ENCODE measurements at regions not wholly inside any gene's neighbourhood (a gene's known extent, or its start where the extent isn't known, plus 50 kb on each side); places are given as distances from the start of the nearest gene placed in this dataset.

DNA sequence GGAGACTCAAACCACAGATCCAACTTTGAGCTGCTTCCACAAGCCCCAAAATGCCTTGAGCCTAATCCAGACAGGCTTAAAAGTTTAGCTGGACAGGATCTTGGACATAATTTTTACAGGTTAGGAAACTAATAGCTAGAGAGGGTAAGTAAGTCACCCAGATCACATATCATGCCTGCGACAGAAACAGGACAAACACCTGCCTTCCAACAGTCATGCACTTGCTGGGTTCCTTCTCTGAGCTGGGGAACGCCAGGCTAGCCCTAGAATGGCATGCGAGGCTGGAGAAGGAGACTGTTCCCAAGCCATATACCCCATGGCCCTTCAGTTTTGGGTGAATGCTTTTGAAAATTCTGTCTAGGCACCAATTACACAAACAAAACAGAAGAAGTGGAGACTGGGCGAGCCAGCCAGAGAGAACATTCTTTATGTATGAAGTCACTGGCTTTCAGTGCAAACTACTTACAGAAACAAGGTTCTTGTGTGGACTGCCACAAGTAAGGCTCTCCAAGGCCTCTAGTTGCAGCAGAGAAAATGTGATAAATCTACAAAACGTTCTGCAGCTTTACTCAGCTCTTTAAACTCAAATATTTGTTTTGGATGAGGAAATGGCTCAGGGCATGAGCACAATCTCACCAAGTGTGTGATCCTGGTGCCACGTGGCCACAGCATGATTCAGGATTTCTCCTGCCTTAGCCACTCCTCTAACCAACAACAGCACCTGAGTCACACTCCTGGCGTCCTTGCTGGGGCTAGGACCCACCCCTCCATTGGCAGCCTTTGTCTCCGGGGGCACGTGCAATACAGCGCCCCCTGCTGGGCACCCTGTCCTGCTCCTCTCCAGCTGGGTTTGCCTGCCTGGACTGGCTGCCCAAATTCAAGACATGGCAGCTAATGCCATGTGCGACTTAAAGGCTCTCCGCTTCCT lies 73.4 kb upstream of the UBL3 start (continued):
- TF ChIP-seq, protein P1, sequence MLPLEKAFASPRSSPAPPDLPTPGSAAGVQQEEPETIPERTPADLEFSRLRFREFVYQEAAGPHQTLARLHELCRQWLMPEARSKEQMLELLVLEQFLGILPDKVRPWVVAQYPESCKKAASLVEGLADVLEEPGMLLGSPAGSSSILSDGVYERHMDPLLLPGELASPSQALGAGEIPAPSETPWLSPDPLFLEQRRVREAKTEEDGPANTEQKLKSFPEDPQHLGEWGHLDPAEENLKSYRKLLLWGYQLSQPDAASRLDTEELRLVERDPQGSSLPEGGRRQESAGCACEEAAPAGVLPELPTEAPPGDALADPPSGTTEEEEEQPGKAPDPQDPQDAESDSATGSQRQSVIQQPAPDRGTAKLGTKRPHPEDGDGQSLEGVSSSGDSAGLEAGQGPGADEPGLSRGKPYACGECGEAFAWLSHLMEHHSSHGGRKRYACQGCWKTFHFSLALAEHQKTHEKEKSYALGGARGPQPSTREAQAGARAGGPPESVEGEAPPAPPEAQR (tag by site-specific recombination; IDR thresholded peaks at IDR 0.05), result no peak
- TF ChIP-seq ZNF292 (tag by site-specific recombination; IDR thresholded peaks at IDR 0.05; ENCODE audit: borderline replicate concordance, low read depth) (no peak), ZNF248 (tag by site-specific recombination; IDR thresholded peaks at IDR 0.05) (no peak), ZNF302 (tag by site-specific recombination; IDR thresholded peaks at IDR 0.05; ENCODE audit: low read depth) (no peak), ZNF24 (tag by site-specific recombination; IDR thresholded peaks at IDR 0.05) (no peak), KLF1 (tag by site-specific recombination; IDR thresholded peaks at IDR 0.05) (0 out of 2 replicates have a peak, but pooled peaks have one; percentile 25), ZFP37 (tag by site-specific recombination; IDR thresholded peaks at IDR 0.05) (0 out of 2 replicates have a peak, but pooled peaks have one; percentile 28), GLI2 (tag by site-specific recombination; IDR thresholded peaks at IDR 0.05; ENCODE audit: borderline replicate concordance, low read depth) (no peak), SETDB1 (IDR thresholded peaks at IDR 0.05; ENCODE audit: insufficient read length, low read length) (peak; percentile 33), KLF16 (tag by site-specific recombination; IDR thresholded peaks at IDR 0.05) (0 out of 2 replicates have a peak, but pooled peaks have one; percentile 28), ZNF596 (tag by site-specific recombination; IDR thresholded peaks at IDR 0.05) (no peak), ZNF610 (tag by site-specific recombination; IDR thresholded peaks at IDR 0.05; ENCODE audit: borderline replicate concordance) (no peak), REPIN1 (tag by site-specific recombination; IDR thresholded peaks at IDR 0.05; ENCODE audit: low read depth) (no peak), ZNF10 (tag by site-specific recombination; IDR thresholded peaks at IDR 0.05) (no peak), ZNF555 (tag by site-specific recombination; conservative IDR thresholded peaks at IDR 0.05) (no peak), ZNF174 (tag by site-specific recombination; IDR thresholded peaks at IDR 0.05) (no peak), BCL11A (tag by site-specific recombination; IDR thresholded peaks at IDR 0.05; ENCODE audit: low read depth) (no peak), KLF9 (tag by site-specific recombination; IDR thresholded peaks at IDR 0.05; ENCODE audit: low read depth) (peak; percentile 45; the same call in 1 of the 2 replicates), ZIC2 (tag by site-specific recombination; IDR thresholded peaks at IDR 0.05) (peak; percentile 47), ZNF133 (tag by site-specific recombination; IDR thresholded peaks at IDR 0.05) (peak; percentile 73; the same call in 1 of the 2 replicates), ZNF214 (tag by site-specific recombination; IDR thresholded peaks at IDR 0.05; ENCODE audit: borderline replicate concordance) (no peak), ZNF777 (tag by site-specific recombination; IDR thresholded peaks at IDR 0.05; ENCODE audit: borderline replicate concordance) (no peak), YY2 (tag by site-specific recombination; IDR thresholded peaks at IDR 0.05) (no peak), ZNF221 (tag by site-specific recombination; IDR thresholded peaks at IDR 0.05; ENCODE audit: borderline replicate concordance) (no peak), OVOL3 (tag by site-specific recombination; IDR thresholded peaks at IDR 0.05) (no peak), ZNF416 (tag by site-specific recombination; IDR thresholded peaks at IDR 0.05) (no peak), ZNF184 (tag by site-specific recombination; IDR thresholded peaks at IDR 0.05) (0 out of 2 replicates have a peak, but pooled peaks have one; percentile 12)
- TF ChIP-seq, protein P2, sequence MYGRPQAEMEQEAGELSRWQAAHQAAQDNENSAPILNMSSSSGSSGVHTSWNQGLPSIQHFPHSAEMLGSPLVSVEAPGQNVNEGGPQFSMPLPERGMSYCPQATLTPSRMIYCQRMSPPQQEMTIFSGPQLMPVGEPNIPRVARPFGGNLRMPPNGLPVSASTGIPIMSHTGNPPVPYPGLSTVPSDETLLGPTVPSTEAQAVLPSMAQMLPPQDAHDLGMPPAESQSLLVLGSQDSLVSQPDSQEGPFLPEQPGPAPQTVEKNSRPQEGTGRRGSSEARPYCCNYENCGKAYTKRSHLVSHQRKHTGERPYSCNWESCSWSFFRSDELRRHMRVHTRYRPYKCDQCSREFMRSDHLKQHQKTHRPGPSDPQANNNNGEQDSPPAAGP (tag by site-specific recombination; IDR thresholded peaks at IDR 0.05), result no peak
- TF ChIP-seq, protein P3, sequence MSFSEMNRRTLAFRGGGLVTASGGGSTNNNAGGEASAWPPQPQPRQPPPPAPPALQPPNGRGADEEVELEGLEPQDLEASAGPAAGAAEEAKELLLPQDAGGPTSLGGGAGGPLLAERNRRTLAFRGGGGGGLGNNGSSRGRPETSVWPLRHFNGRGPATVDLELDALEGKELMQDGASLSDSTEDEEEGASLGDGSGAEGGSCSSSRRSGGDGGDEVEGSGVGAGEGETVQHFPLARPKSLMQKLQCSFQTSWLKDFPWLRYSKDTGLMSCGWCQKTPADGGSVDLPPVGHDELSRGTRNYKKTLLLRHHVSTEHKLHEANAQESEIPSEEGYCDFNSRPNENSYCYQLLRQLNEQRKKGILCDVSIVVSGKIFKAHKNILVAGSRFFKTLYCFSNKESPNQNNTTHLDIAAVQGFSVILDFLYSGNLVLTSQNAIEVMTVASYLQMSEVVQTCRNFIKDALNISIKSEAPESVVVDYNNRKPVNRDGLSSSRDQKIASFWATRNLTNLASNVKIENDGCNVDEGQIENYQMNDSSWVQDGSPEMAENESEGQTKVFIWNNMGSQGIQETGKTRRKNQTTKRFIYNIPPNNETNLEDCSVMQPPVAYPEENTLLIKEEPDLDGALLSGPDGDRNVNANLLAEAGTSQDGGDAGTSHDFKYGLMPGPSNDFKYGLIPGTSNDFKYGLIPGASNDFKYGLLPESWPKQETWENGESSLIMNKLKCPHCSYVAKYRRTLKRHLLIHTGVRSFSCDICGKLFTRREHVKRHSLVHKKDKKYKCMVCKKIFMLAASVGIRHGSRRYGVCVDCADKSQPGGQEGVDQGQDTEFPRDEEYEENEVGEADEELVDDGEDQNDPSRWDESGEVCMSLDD (tag by site-specific recombination; IDR thresholded peaks at IDR 0.05), result no peak
- TF ChIP-seq, protein P4, sequence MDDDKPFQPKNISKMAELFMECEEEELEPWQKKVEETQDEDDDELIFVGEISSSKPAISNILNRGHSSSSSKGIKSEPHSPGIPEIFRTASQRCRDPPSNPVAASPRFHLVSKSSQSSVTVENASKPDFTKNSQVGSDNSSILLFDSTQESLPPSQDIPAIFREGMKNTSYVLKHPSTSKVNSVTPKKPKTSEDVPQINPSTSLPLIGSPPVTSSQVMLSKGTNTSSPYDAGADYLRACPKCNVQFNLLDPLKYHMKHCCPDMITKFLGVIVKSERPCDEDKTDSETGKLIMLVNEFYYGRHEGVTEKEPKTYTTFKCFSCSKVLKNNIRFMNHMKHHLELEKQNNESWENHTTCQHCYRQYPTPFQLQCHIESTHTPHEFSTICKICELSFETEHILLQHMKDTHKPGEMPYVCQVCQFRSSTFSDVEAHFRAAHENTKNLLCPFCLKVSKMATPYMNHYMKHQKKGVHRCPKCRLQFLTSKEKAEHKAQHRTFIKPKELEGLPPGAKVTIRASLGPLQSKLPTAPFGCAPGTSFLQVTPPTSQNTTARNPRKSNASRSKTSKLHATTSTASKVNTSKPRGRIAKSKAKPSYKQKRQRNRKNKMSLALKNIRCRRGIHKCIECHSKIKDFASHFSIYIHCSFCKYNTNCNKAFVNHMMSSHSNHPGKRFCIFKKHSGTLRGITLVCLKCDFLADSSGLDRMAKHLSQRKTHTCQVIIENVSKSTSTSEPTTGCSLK (tag by site-specific recombination; IDR thresholded peaks at IDR 0.05), result no peak
- TF ChIP-seq, protein P5, sequence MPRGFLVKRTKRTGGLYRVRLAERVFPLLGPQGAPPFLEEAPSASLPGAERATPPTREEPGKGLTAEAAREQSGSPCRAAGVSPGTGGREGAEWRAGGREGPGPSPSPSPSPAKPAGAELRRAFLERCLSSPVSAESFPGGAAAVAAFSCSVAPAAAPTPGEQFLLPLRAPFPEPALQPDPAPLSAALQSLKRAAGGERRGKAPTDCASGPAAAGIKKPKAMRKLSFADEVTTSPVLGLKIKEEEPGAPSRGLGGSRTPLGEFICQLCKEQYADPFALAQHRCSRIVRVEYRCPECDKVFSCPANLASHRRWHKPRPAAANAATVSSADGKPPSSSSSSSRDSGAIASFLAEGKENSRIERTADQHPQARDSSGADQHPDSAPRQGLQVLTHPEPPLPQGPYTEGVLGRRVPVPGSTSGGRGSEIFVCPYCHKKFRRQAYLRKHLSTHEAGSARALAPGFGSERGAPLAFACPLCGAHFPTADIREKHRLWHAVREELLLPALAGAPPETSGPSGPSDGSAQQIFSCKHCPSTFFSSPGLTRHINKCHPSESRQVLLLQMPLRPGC (tag by site-specific recombination; IDR thresholded peaks at IDR 0.05), result no peak
